ENCODE measurements at regions not wholly inside any gene's neighbourhood (a gene's known extent, or its start where the extent isn't known, plus 50 kb on each side); places are given as distances from the start of the nearest gene placed in this dataset.
A peak's percentile ranks its signal among the peaks of the same experiment; 100 is the strongest.

DNA sequence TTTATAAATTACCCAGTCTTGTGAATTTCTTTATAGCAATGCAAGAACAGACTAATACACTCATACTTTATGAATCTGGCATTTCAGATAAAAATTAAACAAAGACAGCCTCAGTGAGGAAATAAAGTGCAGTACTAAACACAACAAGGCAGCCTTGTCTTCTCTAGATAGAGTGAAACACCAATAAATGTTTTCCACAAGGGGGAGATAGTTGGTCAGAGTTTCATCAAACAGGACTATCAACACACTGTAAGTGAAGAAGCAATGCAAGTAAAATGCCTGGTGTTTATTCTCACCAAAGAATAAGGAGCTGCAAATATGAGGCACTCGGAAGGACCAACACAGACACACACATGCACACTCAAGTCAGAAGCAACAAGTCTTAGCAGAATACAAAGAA lies 62.8 kb downstream of the FAM9B start:
- H3K4me3 ChIP-seq = no peak overlapping the region
- intact Hi-C loops (cut with DNase I, micrococcal nuclease) = no loop called here
- DNase-seq = no peak
- H3K4me1 ChIP-seq (ENCODE audit: low read depth) = no peaks in the 10 kb centered on the region
- no peaks in the 10 kb centered on the region for H3K36me3 ChIP-seq (ENCODE audit: low read depth)
- TF ChIP-seq, protein P1, sequence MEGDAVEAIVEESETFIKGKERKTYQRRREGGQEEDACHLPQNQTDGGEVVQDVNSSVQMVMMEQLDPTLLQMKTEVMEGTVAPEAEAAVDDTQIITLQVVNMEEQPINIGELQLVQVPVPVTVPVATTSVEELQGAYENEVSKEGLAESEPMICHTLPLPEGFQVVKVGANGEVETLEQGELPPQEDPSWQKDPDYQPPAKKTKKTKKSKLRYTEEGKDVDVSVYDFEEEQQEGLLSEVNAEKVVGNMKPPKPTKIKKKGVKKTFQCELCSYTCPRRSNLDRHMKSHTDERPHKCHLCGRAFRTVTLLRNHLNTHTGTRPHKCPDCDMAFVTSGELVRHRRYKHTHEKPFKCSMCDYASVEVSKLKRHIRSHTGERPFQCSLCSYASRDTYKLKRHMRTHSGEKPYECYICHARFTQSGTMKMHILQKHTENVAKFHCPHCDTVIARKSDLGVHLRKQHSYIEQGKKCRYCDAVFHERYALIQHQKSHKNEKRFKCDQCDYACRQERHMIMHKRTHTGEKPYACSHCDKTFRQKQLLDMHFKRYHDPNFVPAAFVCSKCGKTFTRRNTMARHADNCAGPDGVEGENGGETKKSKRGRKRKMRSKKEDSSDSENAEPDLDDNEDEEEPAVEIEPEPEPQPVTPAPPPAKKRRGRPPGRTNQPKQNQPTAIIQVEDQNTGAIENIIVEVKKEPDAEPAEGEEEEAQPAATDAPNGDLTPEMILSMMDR (IDR thresholded peaks at IDR 0.05) = no peak
- ATAC-seq = peak; percentile 48
- H3K9me3 ChIP-seq = no peaks in the 10 kb centered on the region

DNA sequence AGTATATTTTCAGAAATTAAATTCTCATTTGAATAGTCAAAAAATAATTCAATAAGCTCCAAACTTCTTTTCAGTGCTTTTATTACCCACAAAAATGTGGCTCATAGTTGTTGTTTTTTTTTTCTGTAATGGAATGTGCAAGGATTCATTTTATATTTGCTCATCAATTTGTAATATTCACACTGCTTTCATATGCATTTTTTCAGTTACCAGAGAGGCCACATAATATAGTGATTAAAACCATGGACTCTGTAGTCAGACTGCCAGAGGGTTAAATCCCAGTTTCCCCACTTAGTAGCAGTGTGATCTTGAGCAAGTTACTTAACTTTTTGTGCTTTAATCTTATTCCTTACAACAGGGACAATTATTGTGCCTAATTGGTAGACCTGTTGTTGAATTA lies 64.5 kb downstream of the FAM9B start:
- intact Hi-C loops (cut with DNase I, micrococcal nuclease) = no loop called here
- H3K4me3 ChIP-seq = no peak overlapping the region

DNA sequence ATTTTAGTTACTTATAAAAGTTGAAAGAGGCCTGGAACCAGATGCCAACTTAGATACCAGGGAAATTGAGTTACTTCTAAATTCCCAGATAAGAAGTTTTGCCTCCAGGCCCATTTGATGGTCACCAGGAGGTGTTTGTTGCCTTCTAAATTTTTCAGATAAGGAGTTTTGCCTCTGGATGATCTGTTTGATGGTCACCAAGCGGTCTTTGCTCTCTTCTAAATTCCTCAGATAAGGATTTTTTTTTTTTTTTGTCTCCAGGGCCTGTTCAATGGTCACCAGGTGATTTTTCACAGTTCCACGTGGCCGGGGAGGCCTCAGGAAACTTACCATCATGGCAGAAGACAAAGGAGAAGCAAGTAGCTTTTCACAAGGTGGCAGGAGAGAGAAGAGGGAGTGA lies 66.5 kb downstream of the FAM9B start:
- DNase-seq (no peak), ATAC-seq (no peak)
- Histone ChIP-seq H3K4me3 (no peak overlapping the region), H3K4me1 (ENCODE audit: low read depth) (no peaks in the 10 kb centered on the region), H3K36me3 (ENCODE audit: low read depth) (no peaks in the 10 kb centered on the region), H3K9me3 (no peaks in the 10 kb centered on the region)
- intact Hi-C loops (cut with DNase I, micrococcal nuclease) = no loop called here
- TF ChIP-seq, protein P1 (IDR thresholded peaks at IDR 0.05) = no peak

More for the DNA sequence above, 64.5 kb downstream of the FAM9B start:
- H3K36me3 ChIP-seq (ENCODE audit: low read depth) = no peaks in the 10 kb centered on the region
- H3K9me3 ChIP-seq = no peaks in the 10 kb centered on the region
- no peaks in the 10 kb centered on the region for H3K4me1 ChIP-seq (ENCODE audit: low read depth)
- TF ChIP-seq, protein P1 (IDR thresholded peaks at IDR 0.05) = no peak
- DNase-seq (no peak), ATAC-seq (no peak)

DNA sequence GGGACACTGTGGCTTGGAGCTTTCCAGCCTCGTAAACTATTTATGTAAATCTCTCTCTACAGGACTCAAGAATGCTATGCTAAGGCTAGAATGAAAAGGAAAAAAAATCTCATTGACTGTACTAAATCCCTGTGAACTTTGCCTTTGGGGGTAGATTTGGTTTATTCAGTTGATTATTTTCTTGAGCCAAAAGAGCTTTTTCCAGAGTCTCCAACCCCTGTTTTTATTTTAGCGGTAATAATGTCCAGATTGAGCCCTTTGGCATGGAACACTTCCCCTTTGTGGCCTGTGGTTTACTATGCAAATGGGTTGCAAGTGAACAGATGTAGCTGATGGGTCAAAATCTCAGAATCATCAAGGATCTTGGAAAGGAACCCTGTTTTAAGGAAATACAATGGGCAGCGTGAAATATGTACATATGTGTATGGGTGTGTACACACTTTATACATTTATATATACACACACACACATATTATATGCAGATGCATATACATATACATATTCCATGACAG lies 72.9 kb downstream of the FAM9B start:
- TF ChIP-seq, protein P1 (IDR thresholded peaks at IDR 0.05) = no peak
- Histone ChIP-seq H3K4me1 (ENCODE audit: low read depth) (no peaks in the 10 kb centered on the region), H3K9me3 (no peaks in the 10 kb centered on the region), H3K4me3 (no peak overlapping the region), H3K36me3 (ENCODE audit: low read depth) (no peaks in the 10 kb centered on the region)
- DNase-seq (peak in 1 of 3 donors; percentile 10), ATAC-seq (no peak)
- intact Hi-C loops (cut with DNase I, micrococcal nuclease) = no loop called here

DNA sequence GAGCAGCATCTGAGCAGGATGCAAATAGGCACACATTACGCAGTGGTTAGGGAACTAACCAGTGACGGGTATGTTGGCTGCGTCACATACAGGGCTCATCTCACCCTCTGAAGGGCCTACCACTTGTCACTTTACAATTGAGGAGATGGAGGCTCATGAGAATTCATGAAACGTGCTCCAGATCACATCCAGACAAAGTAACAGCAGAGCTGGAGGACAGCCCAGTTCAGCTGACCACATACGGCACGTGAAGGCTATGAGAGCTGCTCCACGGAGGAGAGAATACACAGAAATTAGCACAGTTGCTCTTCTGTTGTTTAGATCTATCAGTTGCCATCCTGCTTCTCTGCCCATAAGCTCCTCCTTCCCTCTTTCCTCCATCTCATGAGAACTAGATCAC lies 78.4 kb downstream of the FAM9B start:
- intact Hi-C loops (cut with DNase I, micrococcal nuclease) = no loop called here

More for the DNA sequence above, 78.4 kb downstream of the FAM9B start:
- H3K4me3 ChIP-seq = no peak overlapping the region
- H3K9me3 ChIP-seq = no peaks in the 10 kb centered on the region
- H3K36me3 ChIP-seq (ENCODE audit: low read depth) = no peaks in the 10 kb centered on the region
- DNase-seq (no peak), ATAC-seq (no peak)
- no peaks in the 10 kb centered on the region for H3K4me1 ChIP-seq (ENCODE audit: low read depth)
- TF ChIP-seq, protein P1 (IDR thresholded peaks at IDR 0.05) = no peak

Data from mucosa of descending colon (tissue), 3 donors.